Fibroblast of lung (primary cell): ENCODE measurements at regions not wholly inside any gene's neighbourhood (a gene's known extent, or its start where the extent isn't known, plus 50 kb on each side); places are given as distances from the start of the nearest gene placed in this dataset.

Experiments used
- CTCF ChIP-seq, 2 donors: IDR thresholded peaks in 1 of 2; conservative IDR thresholded peaks in 1 of 2; 1 replicate in 1 of 2; 2 replicates in 1 of 2; pipeline ENCODE4 v1.5.1; 2011 to 2012; ENCODE audit warnings: low read length in 2 of 2, control low read depth in 1 of 2, inconsistent platforms in 1 of 2, low read depth in 1 of 2, mild to moderate bottlenecking in 1 of 2
- EZH2 ChIP-seq: IDR thresholded peaks from 2 replicates; pipeline ENCODE4 v1.5.1; 2012; ENCODE audit warnings: low read length, control low read depth, mild to moderate bottlenecking; ENCODE audit errors: missing control alignments

- TF ChIP-seq CTCF (conservative IDR thresholded peaks at IDR 0.05 in 1 of 2, IDR thresholded peaks at IDR 0.05 in 1 of 2; ENCODE audit: low read depth in 1 of 2, low read length in 2 of 2) (no peak), EZH2 (no peak)
Observed at GRCh38 chrX:148229801-148230303, 248.7 kb downstream of the FMR1NB start.
